ENCODE measurements at regions not wholly inside any gene's neighbourhood (a gene's known extent, or its start where the extent isn't known, plus 50 kb on each side); places are given as distances from the start of the nearest gene placed in this dataset.

DNA sequence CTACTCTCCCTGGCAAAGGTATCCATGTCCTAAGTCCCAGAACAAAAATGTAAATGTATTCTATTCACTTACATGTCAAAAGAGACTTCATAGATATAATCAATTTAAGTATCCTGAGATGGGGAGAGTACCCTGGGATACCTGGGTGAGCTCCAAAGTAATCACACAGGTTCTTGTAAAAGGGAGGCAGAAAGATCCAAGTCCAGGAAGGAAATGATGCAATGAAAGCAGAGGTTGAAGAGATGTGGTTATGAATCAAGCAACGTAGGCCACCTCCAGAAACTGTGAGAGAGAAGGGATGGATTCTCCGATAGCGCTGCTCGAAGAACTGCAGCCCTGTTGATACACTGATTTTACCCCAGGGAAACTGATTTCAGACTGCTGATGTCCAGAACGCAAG is 93.9 kb upstream of the VGLL3 start:
- TF ChIP-seq, protein P1, sequence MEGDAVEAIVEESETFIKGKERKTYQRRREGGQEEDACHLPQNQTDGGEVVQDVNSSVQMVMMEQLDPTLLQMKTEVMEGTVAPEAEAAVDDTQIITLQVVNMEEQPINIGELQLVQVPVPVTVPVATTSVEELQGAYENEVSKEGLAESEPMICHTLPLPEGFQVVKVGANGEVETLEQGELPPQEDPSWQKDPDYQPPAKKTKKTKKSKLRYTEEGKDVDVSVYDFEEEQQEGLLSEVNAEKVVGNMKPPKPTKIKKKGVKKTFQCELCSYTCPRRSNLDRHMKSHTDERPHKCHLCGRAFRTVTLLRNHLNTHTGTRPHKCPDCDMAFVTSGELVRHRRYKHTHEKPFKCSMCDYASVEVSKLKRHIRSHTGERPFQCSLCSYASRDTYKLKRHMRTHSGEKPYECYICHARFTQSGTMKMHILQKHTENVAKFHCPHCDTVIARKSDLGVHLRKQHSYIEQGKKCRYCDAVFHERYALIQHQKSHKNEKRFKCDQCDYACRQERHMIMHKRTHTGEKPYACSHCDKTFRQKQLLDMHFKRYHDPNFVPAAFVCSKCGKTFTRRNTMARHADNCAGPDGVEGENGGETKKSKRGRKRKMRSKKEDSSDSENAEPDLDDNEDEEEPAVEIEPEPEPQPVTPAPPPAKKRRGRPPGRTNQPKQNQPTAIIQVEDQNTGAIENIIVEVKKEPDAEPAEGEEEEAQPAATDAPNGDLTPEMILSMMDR (IDR thresholded peaks at IDR 0.05) = no peak
- no peak overlapping the region for H3K27ac ChIP-seq
- no peaks in the 10 kb centered on the region for H3K27me3 ChIP-seq
- H3K36me3 ChIP-seq = no peaks in the 10 kb centered on the region
- H3K9me3 ChIP-seq = no peaks in the 10 kb centered on the region
- ATAC-seq = no peak
- no peak overlapping the region for H3K4me3 ChIP-seq
- intact Hi-C loops (cut with DNase I) = no loop called here
- no peaks in the 10 kb centered on the region for H3K4me1 ChIP-seq
- DNase-seq = no peak

DNA sequence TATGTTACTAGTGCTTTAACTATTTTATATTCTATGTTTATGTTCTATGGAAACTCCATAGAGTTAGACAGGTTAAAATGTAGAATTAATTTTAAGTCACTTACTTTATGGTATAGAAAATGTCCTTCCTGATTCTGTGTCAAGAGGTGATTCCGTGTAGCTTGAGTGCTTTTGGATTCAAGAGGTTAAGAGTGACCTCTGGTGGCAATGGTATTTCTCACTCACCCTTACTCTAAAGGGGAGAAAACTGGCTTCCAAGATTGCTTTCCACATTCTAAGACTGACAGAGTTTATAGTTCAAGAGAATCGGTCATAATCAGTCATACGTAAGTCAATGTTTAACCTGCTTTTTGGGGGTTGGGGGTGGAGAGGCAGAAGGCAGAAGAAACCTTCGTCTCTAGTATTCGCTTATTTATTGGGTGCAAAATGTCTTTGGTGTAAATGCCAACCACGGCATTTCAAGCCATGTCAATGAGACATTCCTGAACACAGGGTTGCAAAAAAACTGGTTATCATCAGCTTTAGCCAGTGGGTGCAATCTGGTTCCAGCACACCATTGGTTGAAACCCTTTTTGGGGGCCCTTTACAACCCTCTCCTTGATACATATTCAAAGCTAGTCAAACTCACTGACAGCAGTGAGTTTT is 92.0 kb upstream of the VGLL3 start:
- intact Hi-C loops (cut with DNase I) = no loop called here
- H3K4me3 ChIP-seq = no peak overlapping the region
- no peaks in the 10 kb centered on the region for H3K4me1 ChIP-seq
- ATAC-seq = peak; percentile 77
- no peak overlapping the region for H3K27ac ChIP-seq
- DNase-seq = no peak
- TF ChIP-seq, protein P1 (IDR thresholded peaks at IDR 0.05) = peak; percentile 52
- no peaks in the 10 kb centered on the region for H3K27me3 ChIP-seq
- H3K36me3 ChIP-seq = no peaks in the 10 kb centered on the region
- H3K9me3 ChIP-seq = no peaks in the 10 kb centered on the region

DNA sequence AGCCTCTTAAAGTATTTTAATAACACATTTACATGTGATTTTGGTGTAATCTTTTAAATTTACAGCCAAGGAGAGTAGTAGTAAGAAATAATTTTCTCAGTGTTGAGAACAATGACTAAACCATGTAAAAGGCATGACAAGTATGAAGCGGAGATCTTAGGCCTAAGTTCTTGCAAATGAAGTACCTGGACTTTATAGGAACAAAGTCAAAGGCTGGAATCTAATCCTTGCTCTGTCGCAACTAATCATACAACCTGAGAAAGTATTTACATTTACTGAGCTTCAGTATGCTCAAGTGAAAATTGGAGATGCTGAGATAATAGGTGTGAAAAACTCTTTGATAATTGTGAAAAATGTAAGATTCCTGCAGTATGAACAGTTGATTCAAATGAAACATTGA is 86.4 kb upstream of the VGLL3 start:
- Histone ChIP-seq H3K9me3 (no peaks in the 10 kb centered on the region), H3K27ac (no peak overlapping the region), H3K4me3 (no peak overlapping the region), H3K4me1 (no peaks in the 10 kb centered on the region), H3K27me3 (no peaks in the 10 kb centered on the region), H3K36me3 (no peaks in the 10 kb centered on the region)
- ATAC-seq = no peak
- TF ChIP-seq, protein P1 (IDR thresholded peaks at IDR 0.05) = no peak
- no peak for DNase-seq
- intact Hi-C loops (cut with DNase I) = no loop called here

DNA sequence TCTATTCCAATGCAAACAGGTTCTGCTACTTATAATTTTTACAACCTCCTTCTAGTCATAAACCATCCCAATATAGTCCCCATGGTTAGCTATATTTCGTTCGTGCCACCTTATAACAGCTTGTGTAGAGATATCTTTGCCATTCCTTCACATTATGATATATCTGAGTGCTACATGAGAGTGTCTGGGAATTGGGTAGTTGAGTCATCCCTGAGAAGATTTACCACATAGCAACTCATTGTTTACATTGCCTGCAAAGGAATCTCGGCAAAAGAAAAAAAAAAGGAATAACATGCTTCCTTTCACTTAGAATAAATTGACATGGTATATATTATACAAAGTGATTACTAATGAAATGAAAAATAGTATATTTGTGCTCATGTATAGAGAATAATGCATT is 86.0 kb upstream of the VGLL3 start:
- intact Hi-C loops (cut with DNase I) = no loop called here
- no peak for DNase-seq
- Histone ChIP-seq H3K4me3 (no peak overlapping the region), H3K36me3 (no peaks in the 10 kb centered on the region), H3K27me3 (no peaks in the 10 kb centered on the region), H3K9me3 (no peaks in the 10 kb centered on the region), H3K27ac (no peak overlapping the region), H3K4me1 (no peaks in the 10 kb centered on the region)
- ATAC-seq = no peak
- TF ChIP-seq, protein P1 (IDR thresholded peaks at IDR 0.05) = no peak

DNA sequence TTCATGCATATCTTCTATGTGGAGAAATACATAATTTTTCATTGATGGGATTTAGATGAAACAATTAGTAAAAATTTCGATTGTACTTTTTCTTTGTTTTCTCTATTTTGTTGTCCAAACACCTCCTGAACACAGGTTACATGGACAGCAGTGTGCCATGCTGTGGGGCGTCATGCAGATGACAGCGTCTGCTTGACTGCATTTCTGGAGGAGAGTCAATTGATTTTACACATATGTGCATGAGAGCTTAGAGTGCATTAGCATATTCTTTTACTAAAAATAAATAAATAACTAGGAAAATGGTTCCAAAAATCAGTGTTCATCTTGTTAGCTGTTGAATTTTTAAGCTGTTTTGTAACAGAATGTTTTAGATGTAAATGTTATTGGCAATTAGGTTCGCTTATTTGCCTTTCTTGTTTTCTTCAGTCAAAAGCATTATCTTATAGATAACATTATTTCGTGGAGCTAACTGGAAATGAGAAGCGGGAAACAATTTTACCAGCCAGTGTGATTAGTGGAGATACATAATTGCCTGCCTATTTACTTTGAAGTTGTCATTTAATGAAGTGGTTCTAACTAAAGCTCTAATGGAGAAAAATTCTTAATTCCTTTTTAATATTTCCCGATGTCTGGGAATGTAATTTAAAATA is 82.7 kb upstream of the VGLL3 start:
- H3K9me3 ChIP-seq = no peaks in the 10 kb centered on the region
- H3K27ac ChIP-seq = no peak overlapping the region
- H3K4me3 ChIP-seq = no peak overlapping the region
- TF ChIP-seq, protein P1 (IDR thresholded peaks at IDR 0.05) = no peak
- DNase-seq (no peak), ATAC-seq (no peak)
- H3K4me1 ChIP-seq = no peaks in the 10 kb centered on the region
- H3K36me3 ChIP-seq = no peaks in the 10 kb centered on the region
- no peaks in the 10 kb centered on the region for H3K27me3 ChIP-seq
- intact Hi-C loops (cut with DNase I) = no loop called here
